ENCODE measurements at regions not wholly inside any gene's neighbourhood (a gene's known extent, or its start where the extent isn't known, plus 50 kb on each side); places are given as distances from the start of the nearest gene placed in this dataset.

DNA sequence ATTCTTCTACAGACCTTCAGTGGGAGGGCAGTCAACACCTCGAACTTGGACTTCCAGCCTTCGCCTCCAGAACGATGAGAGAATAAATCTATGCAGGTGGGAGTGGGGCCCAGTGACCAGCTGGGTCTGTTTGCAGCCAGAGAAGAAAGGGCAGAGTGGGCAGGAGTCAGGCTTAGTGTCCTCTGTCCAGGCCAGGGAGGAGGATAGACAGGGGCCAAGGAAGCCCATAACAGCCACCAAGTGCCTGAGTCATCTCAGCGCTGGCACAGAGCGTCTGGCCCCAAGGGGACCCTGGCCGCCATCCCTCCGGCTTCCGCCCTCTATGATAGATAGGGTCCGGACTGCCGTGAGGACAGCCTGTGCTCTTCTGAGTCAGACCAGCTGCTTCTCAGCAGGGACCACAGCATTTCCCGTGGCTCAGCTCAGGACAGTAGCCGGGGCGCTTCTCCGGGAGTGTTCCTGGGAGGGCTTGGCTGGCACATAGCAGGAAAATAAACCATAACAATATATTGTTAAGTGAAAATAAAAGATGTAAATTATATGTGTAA lies 133.1 kb upstream of the C1orf174 start:
- TF ChIP-seq CTCF (IDR thresholded peaks at IDR 0.05) (no peak), POLR2AphosphoS5 (IDR thresholded peaks at IDR 0.05) (no peak), EP300 (IDR thresholded peaks at IDR 0.05) (no peak), POLR2A (IDR thresholded peaks at IDR 0.05) (no peak)
